NCI-H1105 (cell line): ENCODE measurements at regions not wholly inside any gene's neighbourhood (a gene's known extent, or its start where the extent isn't known, plus 50 kb on each side); places are given as distances from the start of the nearest gene placed in this dataset.

Experiments
- DNase-seq: peaks from one replicate; lab custom pipeline; 2025; lab: John Stamatoyannopoulos, UW

GRCh38 chr5:5637173-5637572, 214.7 kb downstream of the ICE1 start:
- no peak for DNase-seq

DNA sequence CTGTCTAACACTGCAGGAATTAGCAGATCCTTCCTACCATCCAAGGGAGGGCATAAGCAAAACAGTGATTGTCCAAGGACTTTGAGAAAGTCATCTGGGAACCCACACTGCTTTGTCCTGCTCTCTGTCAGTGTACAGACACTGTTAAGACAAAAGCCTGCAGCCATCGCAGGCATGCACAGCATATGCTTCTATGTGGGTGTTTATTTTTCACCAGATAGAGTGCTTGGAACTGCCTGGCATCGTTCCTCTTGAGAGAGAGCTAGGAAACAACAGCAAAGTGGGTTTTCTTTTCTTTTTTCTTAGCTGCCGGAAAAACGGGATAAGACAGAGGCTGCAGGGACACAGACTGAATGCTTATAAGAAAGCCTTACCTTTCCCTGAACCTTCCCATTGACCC, 212.3 kb downstream of the ICE1 start:
- no peak for DNase-seq

GRCh38 chr5:5633579-5633978, 211.1 kb downstream of the ICE1 start:
- no peak for DNase-seq

DNA sequence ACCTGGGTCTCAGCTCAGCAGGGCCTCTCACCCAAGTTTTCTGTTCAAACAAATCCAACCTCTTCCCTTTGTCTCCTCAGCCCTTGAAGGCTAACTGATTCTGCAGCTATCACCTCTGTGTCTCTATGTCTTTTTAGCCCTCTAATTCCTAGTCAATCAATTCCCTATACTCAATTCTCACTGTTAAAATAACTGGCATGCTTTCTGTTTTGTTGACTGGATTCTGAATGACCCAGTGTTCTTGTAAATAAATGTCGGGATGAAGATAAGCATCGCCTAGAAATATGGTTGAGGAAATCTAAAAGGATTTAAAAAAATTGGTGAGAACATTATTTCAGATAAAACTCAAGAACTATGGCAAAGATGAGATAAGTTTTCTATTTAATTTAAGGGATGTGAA, 210.2 kb downstream of the ICE1 start:
- no peak for DNase-seq

- no peak for DNase-seq
Observed at GRCh38 chr5:5629607-5629978, 207.1 kb downstream of the ICE1 start.

- DNase-seq: no peak
Observed at GRCh38 chr5:5628866-5629606, 206.6 kb downstream of the ICE1 start.

DNA sequence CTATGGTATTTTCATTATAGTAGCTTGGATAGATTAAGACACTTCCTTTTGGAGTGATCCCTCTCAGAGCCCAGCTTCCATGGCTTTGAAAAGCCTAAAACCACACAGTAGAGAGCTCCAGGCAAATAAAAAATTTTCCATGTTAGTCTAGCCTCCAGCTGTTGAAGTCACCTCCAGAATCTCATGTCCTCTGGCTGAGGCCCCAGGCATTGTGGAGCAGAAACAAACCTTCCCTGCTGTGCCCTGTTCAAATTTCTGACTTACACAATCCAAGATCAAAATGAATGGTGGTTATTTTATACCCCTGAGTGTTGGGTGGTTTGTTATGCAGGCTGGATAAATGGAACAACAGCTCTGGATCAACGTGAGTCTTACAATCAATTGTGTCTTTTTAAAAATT, 203.9 kb downstream of the ICE1 start:
- DNase-seq: no peak

GRCh38 chr5:5625491-5625890, 203.0 kb downstream of the ICE1 start:
- DNase-seq: no peak

DNA sequence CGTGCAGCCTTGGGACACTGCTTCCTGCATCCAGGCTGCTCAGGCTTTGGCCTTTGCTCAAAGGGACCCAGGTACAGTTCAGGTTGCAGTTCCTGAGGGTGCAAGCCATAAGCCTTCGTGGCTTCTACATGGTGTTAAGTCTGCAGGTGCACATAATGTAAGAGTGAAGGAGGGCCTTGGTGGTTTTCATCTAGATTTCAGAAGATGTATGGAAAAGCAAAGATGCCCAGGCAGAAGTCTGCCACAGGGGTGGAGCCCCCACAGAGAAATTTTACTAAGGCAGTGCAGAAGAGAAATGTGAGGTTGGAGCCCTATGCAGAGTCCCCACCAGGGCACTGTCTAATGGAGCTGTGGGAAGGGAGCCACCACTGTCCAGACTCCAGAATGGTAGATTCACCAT, 200.9 kb downstream of the ICE1 start:
- no peak for DNase-seq

DNA sequence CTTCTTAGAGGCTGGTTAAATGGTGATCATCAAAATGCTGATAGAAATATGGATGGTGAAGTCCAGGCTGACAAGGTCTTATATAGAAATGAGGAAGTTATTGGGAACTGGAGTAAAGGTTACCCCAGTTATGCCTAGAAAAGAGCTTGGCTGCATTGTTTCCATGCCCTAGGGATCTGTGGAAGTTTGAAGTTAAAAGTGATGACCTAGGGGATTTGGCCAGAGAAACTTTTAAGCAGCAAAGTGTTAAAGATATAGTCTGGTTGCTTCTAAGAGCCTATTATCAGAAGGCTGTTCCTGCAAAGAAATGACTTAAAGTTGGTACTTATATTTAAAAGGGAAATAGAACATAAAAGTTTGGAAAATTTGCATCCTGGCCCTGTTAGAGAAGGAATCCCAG, 200.3 kb downstream of the ICE1 start:
- no peak for DNase-seq

GRCh38 chr5:5619546-5619945, 197.1 kb downstream of the ICE1 start:
- no peak for DNase-seq

DNA sequence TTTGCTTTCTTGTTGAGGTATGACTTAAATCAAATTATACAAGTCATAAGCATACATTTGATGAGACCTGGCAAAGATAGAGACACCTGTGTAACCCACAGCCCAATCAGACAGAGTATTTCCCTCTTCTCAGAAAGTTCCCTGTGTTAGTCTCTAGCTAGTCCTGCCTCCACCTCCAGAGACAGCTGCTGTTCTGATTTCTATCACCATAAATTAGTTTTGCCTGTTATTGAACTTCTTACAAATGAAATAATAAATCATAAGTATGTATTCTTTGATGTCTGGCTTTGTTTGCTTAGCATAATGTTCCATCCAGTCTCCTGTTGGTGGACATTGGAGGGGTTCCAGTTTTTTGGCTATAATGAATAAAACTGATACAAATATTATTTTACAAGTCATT, 194.5 kb downstream of the ICE1 start:
- DNase-seq: no peak

DNA sequence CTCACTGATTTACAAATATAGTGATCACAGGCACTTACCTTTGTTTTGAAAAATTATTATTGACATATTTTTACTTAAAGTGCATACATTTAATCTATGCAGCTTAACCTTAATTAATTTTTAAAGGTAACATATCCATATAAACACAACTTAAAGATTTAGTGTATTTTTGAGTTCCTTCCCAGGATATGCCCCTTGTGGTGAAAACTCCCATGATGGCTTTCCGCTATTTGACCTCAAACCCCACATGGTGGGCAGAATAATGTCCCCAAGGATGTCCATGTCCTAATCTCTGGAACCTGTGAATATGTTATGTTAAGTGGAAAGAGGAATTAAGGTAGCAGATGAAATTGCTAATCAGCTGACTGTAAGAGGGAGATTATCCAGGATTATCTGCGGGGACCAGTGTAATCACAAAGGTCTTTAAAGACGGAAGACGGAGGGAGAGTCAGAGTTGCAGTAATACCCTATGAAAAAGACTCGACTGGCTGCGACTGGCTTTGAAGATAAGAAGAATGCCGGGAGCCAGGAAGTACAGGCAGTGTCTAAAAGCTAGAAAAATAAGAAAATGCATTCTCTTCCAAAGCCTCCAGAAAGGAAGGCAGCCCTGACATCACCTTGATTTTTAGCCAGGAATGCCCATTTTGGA, 193.9 kb downstream of the ICE1 start:
- no peak for DNase-seq

DNA sequence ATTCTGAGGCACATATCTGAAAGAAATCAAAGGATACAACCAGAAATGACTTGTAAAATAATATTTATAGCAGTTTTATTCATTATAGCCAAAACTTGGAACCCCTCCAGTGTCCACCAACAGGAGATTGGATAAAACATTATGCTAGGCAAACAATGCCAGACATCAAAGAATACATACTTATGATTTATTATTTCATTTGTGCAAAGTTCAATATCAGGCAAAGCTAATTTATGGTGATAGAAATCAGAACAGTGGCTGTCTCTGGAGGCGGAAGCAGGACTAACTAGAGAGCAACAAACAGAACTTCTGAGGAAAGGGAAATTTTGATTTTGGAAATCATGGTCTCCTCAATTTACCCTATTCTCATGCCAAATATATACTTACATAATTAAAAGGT, 193.1 kb downstream of the ICE1 start:
- peak; percentile 12 for DNase-seq

DNA sequence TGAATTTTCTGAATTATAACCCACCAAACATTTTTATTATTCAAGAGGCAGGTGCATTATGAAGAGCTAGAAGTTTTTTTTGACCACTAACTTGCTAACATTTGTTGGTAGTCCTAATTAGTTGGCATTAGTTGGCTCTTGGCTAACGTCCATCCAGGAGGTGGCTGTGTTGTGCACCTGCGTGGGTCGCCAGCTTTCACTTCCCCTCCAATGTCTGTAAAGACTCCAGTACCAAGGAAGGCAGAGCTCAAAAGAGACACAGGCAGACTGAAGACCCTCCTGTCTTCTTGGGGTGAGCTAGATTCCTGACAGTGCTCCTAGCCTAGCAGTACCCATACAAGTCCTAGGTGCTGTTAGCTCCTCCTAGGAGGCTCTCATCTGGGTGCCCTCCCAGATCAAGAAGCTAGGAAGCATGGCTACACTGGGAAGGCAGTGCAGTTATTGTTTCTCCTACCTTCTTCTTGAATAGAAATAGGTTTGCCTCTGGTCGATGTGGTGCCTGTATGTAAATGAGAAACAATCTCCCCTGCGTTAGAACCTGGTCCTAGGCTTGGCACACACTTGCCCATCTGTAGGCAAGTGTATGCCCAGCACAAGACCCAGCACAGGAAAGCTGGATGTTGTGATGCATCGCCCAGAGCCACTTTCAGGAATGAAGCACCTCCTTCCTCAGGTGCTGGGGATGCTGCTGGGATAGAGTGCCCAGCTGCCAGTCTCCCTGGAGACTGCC, 190.9 kb downstream of the ICE1 start:
- peak; percentile 70 for DNase-seq

- DNase-seq: no peak
Observed at GRCh38 chr5:5612096-5612495, 189.6 kb downstream of the ICE1 start.

DNA sequence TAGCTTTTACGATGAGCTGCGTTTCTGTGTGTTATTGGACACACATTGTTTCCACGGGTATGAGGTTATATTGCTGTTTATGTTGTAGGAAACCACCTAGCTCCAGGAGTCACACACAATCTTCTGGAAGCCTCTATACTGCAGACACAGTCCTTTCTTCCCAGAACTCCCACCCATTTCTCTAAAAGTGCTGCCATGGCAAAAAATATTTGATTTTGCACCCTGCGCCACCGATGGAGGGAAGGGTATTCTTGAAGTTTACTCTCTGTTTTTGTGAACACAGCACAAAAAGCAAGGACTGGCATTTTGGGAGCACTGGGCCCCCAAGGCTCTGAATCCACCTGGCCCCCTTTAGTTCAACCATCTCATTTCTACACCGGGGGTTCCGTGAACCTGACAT, 187.5 kb downstream of the ICE1 start:
- DNase-seq: no peak

DNA sequence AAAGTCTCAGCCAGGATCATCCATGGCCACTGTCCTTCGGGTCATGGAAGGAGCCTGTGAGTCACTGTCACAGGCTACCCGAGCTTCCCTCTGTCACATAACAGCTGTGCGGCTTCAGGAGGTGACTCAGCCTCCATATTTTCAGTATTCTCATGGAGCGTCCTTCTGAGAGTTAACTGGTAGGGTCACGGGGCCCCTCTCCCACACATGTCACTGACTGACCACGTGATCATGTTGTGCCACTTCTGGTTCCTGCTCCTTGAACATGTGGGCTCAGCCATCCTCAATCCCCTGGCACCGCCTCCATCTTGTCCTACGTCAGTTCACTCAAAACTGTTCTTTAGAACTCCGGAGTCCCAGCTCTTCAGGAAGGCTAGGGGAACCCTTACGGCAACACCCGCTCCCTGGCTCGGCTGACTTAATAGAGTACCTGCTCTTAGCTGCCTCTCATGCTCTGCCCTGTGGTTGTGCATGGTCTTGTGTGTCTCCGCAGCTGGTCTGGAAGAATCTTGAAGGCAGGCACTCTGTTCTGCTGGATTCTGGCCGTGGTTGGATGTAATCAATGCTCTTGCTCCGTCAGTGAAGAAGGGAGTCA, 182.8 kb downstream of the ICE1 start:
- no peak for DNase-seq

DNA sequence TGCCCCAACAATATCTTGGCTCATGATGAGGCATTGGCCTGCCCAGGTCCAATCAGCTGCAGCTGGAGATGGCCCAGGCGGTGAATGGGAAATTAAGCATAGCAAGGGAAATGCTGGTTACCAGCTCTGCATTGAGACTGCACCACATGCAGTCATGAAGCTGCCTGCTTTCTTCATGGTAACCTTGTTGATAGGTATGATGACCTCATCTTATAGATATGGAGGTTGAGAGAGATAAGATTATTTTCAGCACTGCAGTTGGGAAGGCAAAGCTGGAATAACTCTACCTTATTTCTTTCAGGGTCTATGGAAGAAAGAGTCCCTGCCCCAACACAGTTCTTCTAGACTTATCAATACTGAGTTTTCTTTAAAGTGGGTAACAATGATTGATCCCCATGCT, 180.1 kb downstream of the ICE1 start:
- no peak for DNase-seq

- DNase-seq: no peak
Observed at GRCh38 chr5:5598547-5599113, 176.2 kb downstream of the ICE1 start.

DNA sequence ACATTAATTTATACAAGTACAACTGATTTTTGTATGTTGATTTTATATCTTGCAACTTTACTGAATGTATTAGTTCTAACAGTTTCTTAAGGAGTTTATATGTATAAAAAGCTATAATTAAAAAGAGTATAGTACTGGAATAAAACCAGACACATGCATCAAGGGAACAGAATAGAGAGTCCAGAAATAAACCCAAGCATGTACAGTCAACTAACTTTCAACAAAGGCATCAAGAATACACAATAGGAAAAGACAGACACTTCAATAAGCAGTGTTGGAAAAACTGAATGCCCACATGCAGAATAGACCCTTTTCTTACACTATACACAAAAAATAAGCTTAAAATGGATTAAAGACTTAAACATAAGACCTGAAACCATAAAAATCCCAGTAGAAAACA, 170.9 kb downstream of the ICE1 start:
- no peak for DNase-seq

GRCh38 chr5:5592541-5592940, 170.1 kb downstream of the ICE1 start:
- DNase-seq: no peak

- no peak for DNase-seq
Observed at GRCh38 chr5:5591567-5591966, 169.1 kb downstream of the ICE1 start.
